H1 (cell line): ENCODE measurements at regions not wholly inside any gene's neighbourhood (a gene's known extent, or its start where the extent isn't known, plus 50 kb on each side); places are given as distances from the start of the nearest gene placed in this dataset.

ENCODE experiments used
- CTCF ChIA-PET: fragments of 300-600 bp; sonication (Branson Sonifier 250); formaldehyde crosslinking; loops from one replicate; lab custom pipeline; 2021; ENCODE audit not compliant: partially characterized antibody; lab: Charles Lee
- POLR2A ChIA-PET: fragments of 300-600 bp; sonication (Branson Sonifier 250); formaldehyde crosslinking; loops from one replicate; lab custom pipeline; 2021; ENCODE audit warnings: inconsistent platforms; ENCODE audit not compliant: partially characterized antibody; lab: Charles Lee
- DNase-seq, 2 experiments: peaks; one replicate each; pipeline versions ENCODE4 v3.0.0 to v3.0.0-alpha.2; 2010 to 2022; ENCODE audit warnings: low spot score in 2 of 2, low read depth in 1 of 2, mixed read lengths in 1 of 2
- FAIRE-seq: peaks from 2 replicates; lab custom pipeline; 2011; peaks lifted over from hg19 to GRCh38; lab: Jason Lieb, UNC
- H2AFZ ChIP-seq: 2 replicates; pipeline ENCODE4 v1.8.1; 2012; ENCODE audit warnings: low read length, inconsistent platforms
- H2AK5ac ChIP-seq: 2 replicates; pipeline ENCODE4 v1.6.1; 2013; ENCODE audit warnings: low read depth, low read length
- H2BK120ac ChIP-seq: replicated peaks from 2 replicates; pipeline ENCODE3; 2013; ENCODE audit warnings: low read depth, low read length, inconsistent platforms
- H2BK12ac ChIP-seq: 2 replicates; pipeline ENCODE4 v1.6.1; 2013; ENCODE audit warnings: low read depth, low read length
- H2BK15ac ChIP-seq: 2 replicates; pipeline ENCODE4 v1.6.1; 2013; ENCODE audit warnings: low read length
- H2BK20ac ChIP-seq: 2 replicates; pipeline ENCODE4 v1.6.1; 2013; ENCODE audit warnings: low read length
- H2BK5ac ChIP-seq: 2 replicates; pipeline ENCODE4 v1.6.1; 2013; ENCODE audit warnings: low read depth, low read length
- H3K14ac ChIP-seq: 2 replicates; pipeline ENCODE4 v1.6.1; 2013; ENCODE audit warnings: inconsistent platforms; ENCODE audit not compliant: insufficient read length
- H3K18ac ChIP-seq: 2 replicates; pipeline ENCODE4 v1.6.1; 2013; ENCODE audit warnings: low read length; ENCODE audit errors: extremely low read depth
- H3K23ac ChIP-seq: 2 replicates; pipeline ENCODE4 v1.6.1; 2013; ENCODE audit warnings: inconsistent platforms; ENCODE audit not compliant: insufficient read length
- H3K23me2 ChIP-seq: 2 replicates; pipeline ENCODE4 v1.6.1; 2013; ENCODE audit warnings: low read depth, low read length
- H3K27ac ChIP-seq: 2 replicates; pipeline ENCODE4 v1.6.1; 2011; ENCODE audit warnings: low read depth, low read length, inconsistent platforms
- H3K27me3 ChIP-seq, 4 experiments: replicated peaks in 1 of 4; 1 replicate in 1 of 4; 2 replicates in 3 of 4; pipeline versions ENCODE4 v1.6.1 to v1.8.1; 2011 to 2013; ENCODE audit warnings: low read length in 3 of 4, mild to moderate bottlenecking in 3 of 4, inconsistent platforms in 2 of 4, mixed read lengths in 2 of 4, moderate library complexity in 1 of 4; ENCODE audit not compliant: control insufficient read depth in 3 of 4, insufficient read depth in 3 of 4; ENCODE audit errors: extremely low read depth in 1 of 4
- H3K36me3 ChIP-seq, 4 experiments: 2 replicates each; pipeline versions ENCODE4 v1.6.1 to v1.8.1; 2011 to 2013; ENCODE audit warnings: mild to moderate bottlenecking in 4 of 4, low read length in 3 of 4, moderate library complexity in 2 of 4, control low read depth in 1 of 4, inconsistent platforms in 1 of 4; ENCODE audit not compliant: insufficient read depth in 4 of 4, control insufficient read depth in 2 of 4
- H3K4ac ChIP-seq: replicated peaks from 2 replicates; pipeline ENCODE3; 2013; ENCODE audit warnings: low read length, low read depth, mixed read lengths, inconsistent platforms; ENCODE audit not compliant: insufficient read length
- H3K4me1 ChIP-seq, 4 experiments: replicated peaks in 1 of 4; 1 replicate in 1 of 4; 2 replicates in 3 of 4; pipeline versions ENCODE4 v1.6.1 to v1.8.1; 2011 to 2013; ENCODE audit warnings: low read length in 3 of 4, inconsistent platforms in 2 of 4, mixed read lengths in 1 of 4; ENCODE audit not compliant: insufficient read depth in 4 of 4, control insufficient read depth in 3 of 4
- H3K4me2 ChIP-seq, 2 experiments: 2 replicates each; pipeline versions ENCODE4 v1.6.1 to v1.8.1; 2011 to 2013; ENCODE audit warnings: low read depth in 2 of 2, low read length in 2 of 2, control low read depth in 1 of 2, inconsistent platforms in 1 of 2, mild to moderate bottlenecking in 1 of 2; ENCODE audit not compliant: insufficient read depth in 1 of 2
- H3K4me3 ChIP-seq, 4 experiments: fragments of 200-600, 300-600 bp in 1 of 4; sonication (generic), shearing (Covaris generic), sonication (Bioruptor Twin) in 1 of 4; 2 replicates each; pipeline versions ENCODE4 v1.5.1 to v1.8.1; 2011 to 2016; ENCODE audit warnings: low read length in 4 of 4, low read depth in 3 of 4, control low read depth in 2 of 4, inconsistent platforms in 2 of 4, mild to moderate bottlenecking in 2 of 4, mixed read lengths in 1 of 4, moderate library complexity in 1 of 4; ENCODE audit not compliant: insufficient read depth in 2 of 4; ENCODE audit errors: extremely low read depth in 1 of 4
- H3K56ac ChIP-seq: replicated peaks from 2 replicates; pipeline ENCODE3; 2013; ENCODE audit warnings: low read depth, mild to moderate bottlenecking, mixed read lengths, low read length, inconsistent platforms; ENCODE audit not compliant: insufficient read length
- H3K79me1 ChIP-seq: 2 replicates; pipeline ENCODE4 v1.6.1; 2013; ENCODE audit warnings: low read depth, low read length, control low read depth
- H3K79me2 ChIP-seq, 2 experiments: 2 replicates each; pipeline versions ENCODE4 v1.6.1 to v1.8.1; 2012 to 2013; ENCODE audit warnings: low read length in 2 of 2, mild to moderate bottlenecking in 2 of 2, inconsistent platforms in 1 of 2; ENCODE audit not compliant: insufficient read depth in 2 of 2, control insufficient read depth in 1 of 2
- H3K9ac ChIP-seq, 4 experiments: replicated peaks in 1 of 4; 1 replicate in 1 of 4; 2 replicates in 3 of 4; pipeline versions ENCODE4 v1.6.1 to v1.8.1; 2011 to 2013; ENCODE audit warnings: low read depth in 3 of 4, low read length in 3 of 4, control low read depth in 2 of 4, mild to moderate bottlenecking in 2 of 4, moderate library complexity in 2 of 4, inconsistent platforms in 1 of 4; ENCODE audit errors: extremely low read depth in 1 of 4
- H3K9me3 ChIP-seq, 2 experiments: 2 replicates each; pipeline versions ENCODE4 v1.6.1 to v1.8.1; 2012 to 2013; ENCODE audit warnings: mild to moderate bottlenecking in 2 of 2, moderate library complexity in 2 of 2, control low read depth in 1 of 2, inconsistent platforms in 1 of 2, low read depth in 1 of 2, low read length in 1 of 2, mixed read lengths in 1 of 2; ENCODE audit not compliant: insufficient read depth in 2 of 2
- H4K20me1 ChIP-seq, 2 experiments: replicated peaks in 1 of 2; 2 replicates each; pipeline versions ENCODE3 to v1.8.1; 2011 to 2013; ENCODE audit warnings: inconsistent platforms in 2 of 2, low read length in 2 of 2, mild to moderate bottlenecking in 1 of 2; ENCODE audit not compliant: insufficient read depth in 2 of 2, control insufficient read depth in 1 of 2
- H4K5ac ChIP-seq: 2 replicates; pipeline ENCODE4 v1.6.1; 2013; ENCODE audit warnings: low read length, low read depth, mixed read lengths, inconsistent platforms; ENCODE audit not compliant: insufficient read length
- H4K8ac ChIP-seq: 2 replicates; pipeline ENCODE4 v1.8.0; 2013; ENCODE audit warnings: mild to moderate bottlenecking, moderate library complexity, low read length, inconsistent platforms; ENCODE audit not compliant: insufficient read depth; ENCODE audit errors: extremely low read depth
- H4K91ac ChIP-seq: replicated peaks from 2 replicates; pipeline ENCODE3; 2013; ENCODE audit warnings: low read length, mixed read lengths, inconsistent platforms; ENCODE audit not compliant: insufficient read length
- FOSL1 ChIP-seq: IDR thresholded peaks from 2 replicates; pipeline ENCODE4 v1.6.1; 2011; ENCODE audit warnings: mild to moderate bottlenecking, low read depth, low read length, moderate library complexity; ENCODE audit not compliant: insufficient read depth
- HDAC6 ChIP-seq: IDR thresholded peaks from one replicate; pipeline ENCODE4 v1.7.1; 2012; ENCODE audit warnings: low read depth, mild to moderate bottlenecking, inconsistent platforms, low read length, moderate library complexity
- KDM4A ChIP-seq: IDR thresholded peaks from one replicate; pipeline ENCODE4 v1.7.1; 2012; ENCODE audit warnings: low read depth, mild to moderate bottlenecking, moderate library complexity, low read length, inconsistent platforms; ENCODE audit not compliant: severe bottlenecking
- MAFK ChIP-seq: IDR thresholded peaks from 2 replicates; pipeline ENCODE4 v1.6.1; 2012; ENCODE audit warnings: low read depth, mild to moderate bottlenecking, improper control_type of control experiment, low read length
- RXRA ChIP-seq: IDR thresholded peaks from 2 replicates; pipeline ENCODE4 v1.6.1; 2011; ENCODE audit warnings: low read depth, mild to moderate bottlenecking, low read length, moderate library complexity; ENCODE audit not compliant: insufficient read depth
- YY1 ChIP-seq: IDR thresholded peaks from 2 replicates; pipeline ENCODE4 v1.6.1; 2011; ENCODE audit warnings: low read depth, mild to moderate bottlenecking, low read length
- WGBS, 2 experiments: shearing (Covaris generic) in 1 of 2; methylation state at CpG; one replicate each; pipeline versions ENCODE4 v1.1.6 to v1.1.7; 2013 to 2015; ENCODE audit warnings: low lambda C conversion rate in 2 of 2, mixed read lengths in 2 of 2, inconsistent platforms in 1 of 2, low coverage in 1 of 2, missing lambda C conversion rate in 1 of 2; ENCODE audit not compliant: insufficient replicate concordance in 2 of 2, insufficient coverage in 1 of 2, insufficient read length in 1 of 2; ENCODE audit errors: extremely low coverage in 1 of 2, missing lambda C conversion rate in 1 of 2; 5-methylcytosine and 5-hydroxymethylcytosine counted together
- TF ChIP-seq, protein P1 (sequence below): IDR thresholded peaks from 2 replicates; pipeline ENCODE4 v1.6.1; 2012; ENCODE audit warnings: inconsistent platforms
- TF ChIP-seq, protein P2 (sequence below): IDR thresholded peaks from 2 replicates; pipeline ENCODE4 v1.6.1; 2011; ENCODE audit warnings: low read depth, mild to moderate bottlenecking, low read length; ENCODE audit not compliant: insufficient read depth

DNA sequence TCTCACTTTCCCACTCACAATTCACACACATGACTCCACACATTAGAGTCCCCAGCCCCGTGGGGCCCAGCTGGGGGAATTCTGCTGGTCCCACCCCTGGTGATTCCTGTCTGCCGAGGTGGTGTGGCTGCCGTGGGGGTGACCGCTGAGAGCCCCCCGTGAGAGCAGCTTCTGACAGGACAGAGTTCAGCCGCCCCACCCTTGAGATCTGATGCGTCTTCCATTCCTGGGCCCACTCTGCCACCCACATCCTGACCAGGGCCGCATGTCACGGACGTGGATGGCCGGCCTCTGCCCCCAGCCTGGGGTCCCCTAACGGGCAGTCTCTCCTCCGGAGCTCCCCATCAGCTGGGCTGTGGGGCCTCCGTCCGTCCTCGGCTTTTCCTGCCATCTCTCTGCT is 240.1 kb upstream of the PITRM1 start:
- no peaks in the 10 kb centered on the region for H3K27me3 ChIP-seq
- H2BK120ac ChIP-seq = no peak overlapping the region
- no peak overlapping the region for H2BK5ac ChIP-seq
- H2BK15ac ChIP-seq = no peak overlapping the region
- ChIA-PET CTCF (no interaction called here), POLR2A (no interaction called here)
- no peak overlapping the region for H3K4me3 ChIP-seq
- H3K14ac ChIP-seq = no peak overlapping the region
- H3K79me2 ChIP-seq = no peaks in the 10 kb centered on the region
- no peak for DNase-seq
- no peak overlapping the region for H4K8ac ChIP-seq
- H2BK20ac ChIP-seq = no peak overlapping the region
- no peaks in the 10 kb centered on the region for H3K36me3 ChIP-seq
- H2BK12ac ChIP-seq = no peak overlapping the region
- H2AK5ac ChIP-seq = no peak overlapping the region
- no peaks in the 10 kb centered on the region for H3K23me2 ChIP-seq
- FAIRE-seq = no peak
- H3K9me3 ChIP-seq = no peaks in the 10 kb centered on the region
- H3K4me2 ChIP-seq = no peak overlapping the region
- H4K5ac ChIP-seq = no peak overlapping the region
- no peak overlapping the region for H3K23ac ChIP-seq
- H3K27ac ChIP-seq = no peak overlapping the region
- H3K56ac ChIP-seq = no peak overlapping the region
- H2AFZ ChIP-seq = no peak overlapping the region
- H3K9ac ChIP-seq = no peak overlapping the region
- no peaks in the 10 kb centered on the region for H3K4me1 ChIP-seq
- no peak overlapping the region for H4K91ac ChIP-seq
- no peak overlapping the region for H3K18ac ChIP-seq
- H4K20me1 ChIP-seq = no peaks in the 10 kb centered on the region
- no peak overlapping the region for H3K4ac ChIP-seq
- 84% methylated on average over 16 of the region's 16 CpGs; no CpG with 5 or more reads in 1 of the 2 experiments for WGBS, 2 experiments
- no peaks in the 10 kb centered on the region for H3K79me1 ChIP-seq
- TF ChIP-seq YY1 (no peak), FOSL1 (no peak), MAFK (no peak), KDM4A (no peak), HDAC6 (no peak), RXRA (no peak)
- TF ChIP-seq, protein P1, sequence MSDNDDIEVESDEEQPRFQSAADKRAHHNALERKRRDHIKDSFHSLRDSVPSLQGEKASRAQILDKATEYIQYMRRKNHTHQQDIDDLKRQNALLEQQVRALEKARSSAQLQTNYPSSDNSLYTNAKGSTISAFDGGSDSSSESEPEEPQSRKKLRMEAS = no peak
- TF ChIP-seq, protein P2, sequence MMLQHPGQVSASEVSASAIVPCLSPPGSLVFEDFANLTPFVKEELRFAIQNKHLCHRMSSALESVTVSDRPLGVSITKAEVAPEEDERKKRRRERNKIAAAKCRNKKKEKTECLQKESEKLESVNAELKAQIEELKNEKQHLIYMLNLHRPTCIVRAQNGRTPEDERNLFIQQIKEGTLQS = no peak
